ENCODE measurements at regions not wholly inside any gene's neighbourhood (a gene's known extent, or its start where the extent isn't known, plus 50 kb on each side); places are given as distances from the start of the nearest gene placed in this dataset.

DNA sequence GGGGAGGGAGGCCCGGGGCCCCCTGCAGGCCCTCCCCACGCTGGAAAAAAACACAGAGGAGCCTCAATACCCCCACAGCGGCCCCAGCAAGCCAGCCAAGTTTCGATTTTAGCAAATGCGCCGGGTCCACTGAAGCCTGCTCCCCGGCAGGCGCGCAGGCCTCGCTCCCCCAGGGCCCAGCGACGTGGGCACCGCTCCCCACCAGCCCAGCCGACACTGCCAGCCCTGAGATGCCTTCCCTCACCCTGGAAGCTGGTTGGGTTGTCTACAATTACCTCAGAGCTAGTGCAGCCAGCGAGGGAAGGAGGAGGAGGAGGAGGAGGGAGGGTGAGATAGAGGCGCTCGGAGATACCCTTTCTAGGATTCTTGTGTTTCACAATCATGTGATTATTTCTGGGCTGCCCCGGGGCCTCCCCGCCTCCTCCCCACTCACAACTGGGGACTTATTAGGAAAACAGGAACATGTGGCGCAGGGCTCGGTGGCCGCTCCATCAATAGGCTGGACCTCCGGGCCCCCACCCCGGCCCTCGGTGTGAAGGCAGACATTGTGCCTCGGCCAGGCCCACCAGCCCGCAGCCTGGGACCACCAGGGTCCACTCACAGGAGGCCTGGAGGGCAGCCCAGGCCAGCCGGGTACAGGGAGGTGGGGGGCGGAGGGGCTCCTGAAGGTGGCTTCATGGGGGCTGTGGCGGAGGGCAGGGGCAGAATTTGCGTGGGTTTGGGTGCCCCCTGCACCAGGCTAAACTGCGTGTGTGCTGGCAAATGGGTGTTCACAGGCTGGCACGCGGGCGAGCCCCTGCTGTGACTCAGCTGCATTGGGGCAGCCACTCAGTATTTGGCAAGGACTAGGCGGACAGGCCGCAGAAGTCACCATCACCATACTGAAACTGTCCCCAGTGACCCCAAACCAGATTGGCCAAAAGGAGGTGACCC lies 109.9 kb downstream of the NCOR2 start:
- no peak for DNase-seq

DNA sequence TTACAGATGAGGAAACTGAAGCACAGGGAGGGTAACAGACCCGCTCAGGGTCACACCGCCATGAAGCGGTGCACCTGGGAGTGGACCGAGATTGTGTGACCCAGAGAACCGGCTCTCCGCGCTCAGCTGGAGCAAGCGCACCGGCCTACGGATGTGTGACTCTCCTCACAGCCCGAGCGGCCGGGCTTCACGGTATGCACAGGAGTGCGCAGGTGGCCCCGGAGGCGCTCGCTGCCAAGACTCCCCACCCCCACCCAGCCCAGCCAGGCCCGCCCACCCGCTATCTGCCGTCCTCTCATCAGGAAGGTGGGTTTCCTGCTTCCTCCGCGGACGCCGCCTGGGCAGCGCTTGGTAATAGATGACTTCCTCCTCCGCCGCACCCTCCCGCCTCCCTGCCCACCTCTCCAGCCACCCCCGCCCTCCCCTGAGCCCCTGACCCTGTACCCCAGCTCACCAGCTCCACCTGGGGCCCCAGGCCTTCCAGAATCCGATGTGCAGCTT lies 110.7 kb downstream of the NCOR2 start:
- no peak for DNase-seq

DNA sequence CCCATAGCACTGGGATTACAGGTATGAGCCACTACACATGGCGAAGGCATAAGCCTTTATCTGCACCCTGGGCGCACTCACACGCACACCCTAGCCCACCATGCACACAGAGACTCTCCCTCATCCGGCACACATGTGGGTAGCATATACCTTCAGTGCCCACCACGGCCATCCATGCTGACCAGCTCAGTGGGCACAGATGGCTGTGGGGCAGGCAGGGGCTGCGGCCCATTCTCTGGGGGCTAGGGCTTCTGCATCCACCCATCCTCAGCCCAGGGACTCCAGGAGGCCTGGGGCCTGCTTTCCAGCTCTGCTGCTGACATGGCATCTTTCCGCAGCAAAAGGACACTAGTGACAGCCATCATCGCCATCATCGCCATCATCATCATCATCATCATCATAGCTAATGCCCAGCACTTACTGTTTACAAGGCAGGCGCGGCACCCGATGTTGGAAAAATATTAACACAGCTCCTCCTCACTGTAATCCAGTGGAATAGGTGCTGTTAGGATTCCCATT lies 111.2 kb downstream of the NCOR2 start:
- no peak for DNase-seq

DNA sequence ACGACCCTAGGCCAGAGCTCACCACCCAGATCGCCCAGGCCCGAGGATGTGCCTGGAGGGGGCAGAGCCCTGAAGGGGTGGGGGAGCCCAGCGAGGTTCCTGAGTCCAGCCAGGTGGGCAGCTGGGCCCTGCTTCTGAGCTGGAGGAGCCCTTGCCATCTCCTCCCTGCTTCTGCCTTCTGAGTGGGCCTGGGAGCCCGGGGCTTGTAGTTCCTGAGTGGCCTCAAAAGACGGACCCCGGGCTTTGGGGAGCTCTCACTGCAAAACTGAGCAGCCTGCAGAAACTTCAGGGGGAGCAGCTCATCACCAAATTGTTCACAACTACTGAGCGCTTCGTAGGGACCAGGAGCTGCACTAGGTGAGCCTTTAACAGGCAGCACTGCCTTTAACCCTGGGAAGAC lies 112.1 kb downstream of the NCOR2 start:
- no peak for DNase-seq

DNA sequence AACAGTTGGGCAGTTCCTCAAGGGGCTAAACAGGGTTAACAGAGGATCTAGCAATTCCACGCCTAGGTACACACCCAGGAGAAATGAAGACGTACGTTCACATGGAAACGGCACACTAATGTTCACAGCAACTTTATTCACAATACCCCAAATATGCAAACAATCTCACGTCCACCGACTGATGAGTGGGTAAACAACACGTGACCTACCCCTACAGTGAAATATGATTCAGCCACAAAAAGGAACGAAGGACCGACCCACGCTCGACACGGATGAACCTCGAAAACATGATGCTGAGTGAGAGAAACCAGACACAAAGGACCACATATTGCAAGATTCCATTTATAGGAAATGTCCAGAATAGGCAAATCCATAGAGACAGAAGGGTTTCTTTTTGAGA lies 112.7 kb downstream of the NCOR2 start:
- DNase-seq: no peak

DNA sequence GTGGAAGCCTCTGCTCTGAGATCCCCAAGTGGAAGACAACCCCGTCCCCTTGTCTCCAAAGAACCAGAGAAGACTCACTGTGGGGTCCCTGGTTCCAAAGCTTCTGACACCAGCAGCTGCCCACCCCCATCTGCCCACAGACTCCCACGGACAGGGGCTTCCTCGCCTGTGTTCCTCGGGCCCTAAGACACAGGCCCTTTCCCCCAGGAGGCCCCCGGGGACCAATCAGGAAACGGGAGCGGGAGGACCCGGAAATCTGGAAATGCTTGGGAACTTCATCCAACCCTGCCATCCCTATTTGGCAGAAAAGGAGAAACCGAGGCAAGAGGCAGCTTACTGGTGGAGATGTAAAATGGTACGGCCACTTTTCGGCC lies 113.1 kb downstream of the NCOR2 start:
- no peak for DNase-seq

DNA sequence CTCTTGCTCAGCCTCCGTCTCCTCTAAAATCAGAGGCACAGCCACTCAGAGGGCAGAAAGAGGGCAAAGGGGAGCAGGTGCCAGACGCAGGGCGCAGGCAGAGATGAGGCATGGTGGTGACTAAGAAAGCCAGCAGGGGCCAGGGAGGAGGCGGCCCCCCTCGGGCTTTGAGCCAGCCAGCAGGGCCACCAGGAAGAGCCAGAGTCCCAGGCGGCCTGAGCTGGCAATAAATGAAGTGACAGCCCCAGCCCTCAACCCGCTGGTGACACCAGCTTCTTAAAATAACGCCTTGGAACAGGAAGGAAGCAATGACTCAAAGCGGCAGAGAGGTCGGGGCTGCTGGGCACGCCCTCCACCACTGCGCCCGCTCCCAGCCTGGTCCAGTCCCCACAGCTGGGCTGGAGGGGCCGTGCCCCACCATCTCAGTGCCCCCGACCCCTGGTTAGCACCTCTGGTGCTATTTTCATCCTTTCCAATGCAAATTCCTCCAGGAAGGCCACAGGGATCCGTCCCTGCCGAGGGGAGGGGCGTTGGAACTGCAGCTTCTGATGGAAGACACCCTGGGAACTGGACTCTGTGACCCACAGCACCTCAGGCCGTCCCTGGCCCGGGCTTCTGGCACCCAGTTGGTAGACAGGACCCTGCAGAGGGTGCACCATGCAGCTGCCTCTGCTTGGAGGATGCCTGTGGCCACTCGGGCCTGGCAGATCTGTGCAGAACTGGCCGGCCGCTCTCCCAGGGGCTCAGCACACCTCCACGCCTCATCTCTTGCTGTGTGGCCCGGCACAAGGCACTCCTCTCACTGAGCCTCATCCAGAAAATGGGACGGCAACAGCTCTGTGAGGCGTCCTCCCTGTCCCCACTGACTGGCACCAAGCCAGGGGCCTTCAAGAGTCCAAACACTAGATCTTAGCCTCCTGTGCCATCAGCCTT lies 113.7 kb downstream of the NCOR2 start:
- DNase-seq: no peak

DNA sequence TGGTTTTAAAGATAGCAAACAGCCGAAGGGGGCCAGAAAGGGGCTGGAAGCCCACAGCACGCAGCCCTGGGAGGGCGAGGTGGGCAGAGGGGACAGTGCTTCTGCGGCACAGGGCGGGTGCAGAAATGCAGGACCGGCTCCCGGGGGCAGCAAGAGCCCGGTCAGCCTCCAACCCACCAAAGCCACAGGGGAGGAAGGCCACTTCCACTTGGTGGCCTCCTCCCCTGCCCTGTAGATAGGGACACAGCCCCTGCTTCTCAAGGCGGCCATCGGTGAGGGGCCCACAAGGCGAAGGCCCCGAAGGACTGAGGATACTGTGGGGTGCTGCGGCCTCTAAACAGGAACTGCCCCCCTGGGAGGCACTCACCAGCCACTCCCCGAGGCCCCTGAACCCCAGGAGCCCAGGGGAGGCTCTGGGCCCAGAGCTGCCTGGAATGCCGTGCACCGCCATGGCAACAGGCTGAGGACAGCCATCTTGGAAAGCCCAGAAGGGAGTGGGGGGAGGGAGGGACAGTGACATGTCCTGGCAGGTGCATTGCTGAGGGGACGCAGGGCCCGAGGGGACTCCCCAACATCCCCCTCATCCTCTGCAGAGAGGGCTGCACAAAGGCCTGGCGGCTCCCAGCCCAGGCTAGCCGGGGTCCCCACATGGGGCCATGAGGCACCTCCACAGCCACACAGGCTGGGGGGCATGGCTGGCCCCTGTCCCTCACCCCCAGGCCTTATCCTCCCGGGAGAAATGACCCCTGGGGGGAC lies 114.7 kb downstream of the NCOR2 start:
- no peak for DNase-seq

DNA sequence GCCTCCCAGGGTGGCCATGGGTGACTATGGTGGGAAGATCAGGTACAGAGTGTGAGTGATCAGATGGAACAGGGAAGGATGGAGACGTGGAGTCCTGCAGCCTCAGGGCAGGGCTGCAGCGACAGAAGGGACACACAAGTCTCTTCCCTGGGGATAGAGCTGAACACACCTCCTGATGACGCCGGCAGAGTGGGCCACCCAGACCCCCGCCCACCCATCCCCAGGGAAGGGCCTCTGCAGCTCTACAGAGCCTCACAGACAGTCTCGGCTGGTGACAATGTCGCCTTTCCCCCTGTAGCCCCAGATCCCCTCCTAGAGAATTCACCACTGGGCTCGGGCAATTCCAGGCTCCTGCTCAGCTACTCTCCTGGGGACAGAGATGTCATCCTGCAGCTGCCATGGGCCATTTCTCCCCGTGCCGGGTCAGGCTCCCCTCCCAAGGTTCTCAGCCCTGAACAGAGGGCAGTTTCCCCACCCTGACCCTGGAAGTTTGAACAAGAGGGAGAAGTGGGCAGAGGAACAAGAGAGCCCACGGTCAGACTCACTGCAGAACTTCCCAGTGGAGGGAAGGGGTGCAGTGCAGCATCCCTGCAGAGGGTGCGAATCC lies 115.7 kb downstream of the NCOR2 start:
- no peak for DNase-seq

DNA sequence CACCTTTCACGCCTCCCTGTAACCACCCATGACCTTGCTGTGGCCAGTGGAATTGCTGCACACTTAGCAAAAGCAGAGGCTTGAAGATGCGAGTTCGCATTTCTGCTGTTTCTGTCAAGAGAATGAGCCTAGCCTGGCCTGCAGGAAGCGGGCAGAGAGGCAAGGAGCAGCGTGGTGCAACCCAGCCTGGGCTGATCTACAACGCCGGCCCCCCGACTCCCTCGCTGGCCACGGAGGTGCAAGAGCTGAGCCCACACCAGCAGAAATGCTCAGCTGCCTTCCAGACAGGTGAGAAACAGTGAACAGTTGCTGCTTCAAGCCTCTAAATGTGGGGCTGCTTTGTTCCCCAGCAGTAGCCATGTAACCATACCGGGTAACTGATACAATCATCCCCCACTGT lies 116.4 kb downstream of the NCOR2 start:
- DNase-seq: no peak

DNA sequence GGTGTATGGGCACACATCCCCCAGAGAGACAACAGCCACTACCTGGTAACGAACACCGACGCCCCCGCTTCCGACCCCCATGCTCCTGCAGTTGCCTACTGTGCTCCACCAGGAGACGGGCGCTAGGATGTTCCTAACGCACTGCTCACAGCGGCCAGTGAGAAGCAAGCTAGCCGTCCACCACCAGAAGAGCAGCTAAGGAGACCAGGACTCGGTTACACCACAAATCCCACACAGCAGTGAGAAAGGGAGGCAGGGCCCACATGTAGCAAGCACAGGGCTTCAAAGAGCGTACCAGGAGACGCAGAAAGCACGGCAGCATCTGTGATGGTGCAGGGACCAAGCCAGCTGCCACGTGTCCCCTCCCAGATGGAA lies 117.0 kb downstream of the NCOR2 start:
- DNase-seq: no peak

DNA sequence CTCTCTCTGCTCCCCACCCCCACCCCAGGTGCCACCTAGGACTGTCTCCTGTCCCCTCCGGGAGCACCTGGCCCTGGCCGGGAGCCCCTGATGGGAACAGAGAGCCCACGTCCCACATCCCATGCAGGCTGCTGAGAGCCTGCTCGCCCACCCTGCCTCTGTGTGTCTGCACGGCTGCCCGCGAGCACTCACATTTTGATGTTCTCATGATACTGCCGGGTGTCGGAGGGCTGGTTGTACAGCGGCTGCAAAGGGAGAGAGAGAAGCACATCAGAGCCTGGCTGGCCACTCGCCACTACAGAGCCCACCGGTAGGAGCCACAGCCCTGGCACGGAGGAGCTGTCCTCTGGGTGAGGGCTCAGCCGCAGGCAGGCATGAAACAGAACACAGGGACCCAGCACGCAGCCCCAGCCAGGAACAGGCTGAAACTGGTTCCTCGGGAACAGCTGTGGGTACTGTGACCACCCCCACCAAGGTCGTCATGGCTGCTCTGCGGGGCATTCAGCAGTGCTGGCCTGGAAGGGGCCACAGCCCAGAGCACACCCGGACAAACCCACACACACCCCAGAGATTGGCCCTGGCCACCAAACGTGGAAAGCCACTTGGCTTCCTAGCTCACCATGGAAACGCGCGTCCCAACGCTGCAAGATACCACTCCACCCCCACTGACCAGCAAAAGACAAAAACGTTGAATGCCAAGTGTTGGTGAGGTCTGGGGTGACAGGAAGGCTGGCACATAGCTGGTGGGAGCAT lies 117.6 kb downstream of the NCOR2 start:
- no peak for DNase-seq

DNA sequence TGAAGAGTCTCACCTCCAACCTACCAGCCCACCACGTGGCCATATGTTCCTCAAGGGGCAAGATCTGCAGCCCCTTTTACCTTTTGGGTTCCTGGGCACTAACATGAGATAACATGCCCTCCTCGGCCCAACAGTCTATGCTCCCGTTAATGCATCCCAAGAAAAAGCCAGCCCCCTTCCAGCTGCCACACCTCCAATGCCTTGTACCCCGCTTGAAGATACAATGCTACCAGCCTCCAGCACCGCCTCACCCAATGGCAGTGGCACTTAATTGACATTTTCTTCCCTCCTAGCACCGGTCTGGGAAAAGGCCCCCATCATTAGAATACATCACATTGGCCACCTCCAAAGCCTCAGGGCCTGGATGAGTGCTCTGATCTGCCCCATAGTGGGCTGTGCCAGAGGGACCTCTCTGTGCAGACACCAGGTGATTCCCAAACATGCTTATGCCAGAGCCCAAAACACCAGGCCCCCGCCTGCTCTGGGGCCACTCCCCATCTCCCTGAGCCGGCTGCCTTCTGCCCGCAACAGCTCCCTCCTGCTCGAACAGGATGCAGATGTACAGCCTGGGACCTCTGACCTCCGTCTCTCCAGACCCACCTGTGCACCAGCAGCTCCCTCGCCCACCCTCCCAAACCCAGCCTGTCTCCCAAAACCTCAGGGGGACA lies 118.3 kb downstream of the NCOR2 start:
- no peak for DNase-seq

DNA sequence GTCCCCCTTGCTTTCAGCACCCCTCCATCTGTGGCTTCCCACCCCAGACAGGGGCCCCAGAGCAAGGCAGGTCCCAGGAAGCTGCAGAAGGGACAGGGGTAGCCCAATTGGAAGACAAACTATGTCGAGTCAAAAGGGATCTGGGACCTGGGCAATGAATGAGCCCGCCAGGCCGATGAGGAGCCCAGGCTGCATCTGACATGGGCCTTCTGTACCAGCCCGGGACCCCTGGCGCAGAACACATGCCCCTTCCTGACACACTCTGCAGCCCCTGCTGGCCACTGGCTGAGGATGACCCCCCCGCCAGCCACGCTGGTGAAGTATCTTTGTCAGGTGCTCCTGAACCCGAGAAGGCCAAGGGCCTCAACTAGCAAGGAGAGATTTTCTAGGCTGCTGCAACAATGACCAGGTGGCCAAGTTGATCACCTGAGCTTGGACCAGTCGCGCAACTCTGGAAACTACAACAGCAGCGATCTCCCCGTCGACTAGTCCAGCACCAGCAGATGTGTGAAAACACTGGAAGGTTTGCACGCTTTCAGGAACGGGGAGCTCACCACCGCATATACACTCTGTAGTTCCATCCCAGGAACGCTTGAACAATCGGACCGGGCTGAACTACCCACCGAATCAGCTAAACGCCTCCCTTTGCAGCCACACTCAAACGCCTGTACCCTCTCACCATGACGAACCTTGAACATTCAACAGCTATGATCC lies 119.0 kb downstream of the NCOR2 start:
- no peak for DNase-seq

DNA sequence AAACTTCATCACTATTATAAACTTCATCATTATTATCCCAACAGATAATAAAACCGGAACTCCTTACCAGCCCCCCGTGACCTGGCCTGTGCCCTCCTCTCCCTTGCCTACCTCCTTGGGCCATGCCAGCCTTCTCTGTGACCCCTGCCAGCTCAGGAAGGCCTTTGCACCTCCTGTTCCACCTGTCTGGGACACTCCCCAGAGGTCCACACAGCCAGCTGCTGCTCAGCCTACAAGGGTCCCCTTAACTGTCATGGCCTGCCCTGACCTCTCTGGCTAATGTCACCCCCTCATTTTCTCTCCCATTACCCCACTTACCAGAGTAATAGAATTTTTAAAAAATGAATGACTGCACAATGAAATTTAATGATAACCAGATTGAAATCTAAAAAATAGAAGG lies 121.0 kb downstream of the NCOR2 start:
- no peak for DNase-seq

DNA sequence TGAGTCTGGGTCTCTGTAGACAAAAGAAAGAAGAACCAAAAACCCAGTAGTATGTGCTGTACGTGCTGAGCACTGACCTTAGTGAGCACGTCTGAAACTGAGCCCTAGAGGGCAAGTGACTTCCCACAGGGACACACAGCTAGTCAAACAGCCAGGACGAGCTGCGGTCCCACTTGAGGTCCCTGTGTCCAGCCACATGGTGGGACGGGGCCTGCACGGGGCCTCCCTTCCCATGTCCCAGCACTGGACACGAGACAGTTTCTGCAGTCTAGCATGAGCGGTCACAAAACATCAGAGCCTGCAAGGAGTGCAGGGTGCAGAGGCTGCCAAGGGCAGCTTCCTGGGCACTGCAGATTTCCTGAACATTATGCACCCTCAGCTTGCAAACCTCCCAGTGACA lies 121.6 kb downstream of the NCOR2 start:
- DNase-seq: no peak

DNA sequence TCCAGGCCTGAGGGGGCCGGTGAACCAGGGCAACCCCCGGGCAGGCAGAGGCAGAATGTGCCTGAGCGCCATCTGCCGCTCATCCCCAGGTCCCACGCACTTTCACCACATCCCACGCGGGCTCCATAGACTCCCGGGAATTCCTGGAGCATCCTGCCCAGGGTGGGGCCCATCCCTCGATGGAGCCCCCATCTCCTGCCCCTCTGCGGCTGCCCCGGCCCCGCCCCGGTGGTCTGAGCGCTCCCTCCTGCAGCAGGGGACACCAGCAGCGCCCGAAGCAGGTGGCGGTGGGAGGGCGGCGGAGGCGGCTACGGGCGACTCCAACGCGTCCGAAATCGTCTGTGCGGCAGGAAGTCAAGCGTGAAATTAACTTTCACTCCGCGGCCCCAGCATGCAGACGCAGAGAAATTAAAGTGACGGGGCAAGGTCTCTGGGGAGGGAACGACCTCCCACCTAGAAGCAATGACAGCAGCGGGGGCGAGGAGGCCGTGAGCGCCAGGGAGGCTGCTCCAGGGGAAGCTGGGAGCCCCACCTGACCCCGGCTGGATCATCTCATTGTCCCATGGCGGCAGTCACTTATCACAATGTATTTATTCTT lies 122.2 kb downstream of the NCOR2 start:
- no peak for DNase-seq

DNA sequence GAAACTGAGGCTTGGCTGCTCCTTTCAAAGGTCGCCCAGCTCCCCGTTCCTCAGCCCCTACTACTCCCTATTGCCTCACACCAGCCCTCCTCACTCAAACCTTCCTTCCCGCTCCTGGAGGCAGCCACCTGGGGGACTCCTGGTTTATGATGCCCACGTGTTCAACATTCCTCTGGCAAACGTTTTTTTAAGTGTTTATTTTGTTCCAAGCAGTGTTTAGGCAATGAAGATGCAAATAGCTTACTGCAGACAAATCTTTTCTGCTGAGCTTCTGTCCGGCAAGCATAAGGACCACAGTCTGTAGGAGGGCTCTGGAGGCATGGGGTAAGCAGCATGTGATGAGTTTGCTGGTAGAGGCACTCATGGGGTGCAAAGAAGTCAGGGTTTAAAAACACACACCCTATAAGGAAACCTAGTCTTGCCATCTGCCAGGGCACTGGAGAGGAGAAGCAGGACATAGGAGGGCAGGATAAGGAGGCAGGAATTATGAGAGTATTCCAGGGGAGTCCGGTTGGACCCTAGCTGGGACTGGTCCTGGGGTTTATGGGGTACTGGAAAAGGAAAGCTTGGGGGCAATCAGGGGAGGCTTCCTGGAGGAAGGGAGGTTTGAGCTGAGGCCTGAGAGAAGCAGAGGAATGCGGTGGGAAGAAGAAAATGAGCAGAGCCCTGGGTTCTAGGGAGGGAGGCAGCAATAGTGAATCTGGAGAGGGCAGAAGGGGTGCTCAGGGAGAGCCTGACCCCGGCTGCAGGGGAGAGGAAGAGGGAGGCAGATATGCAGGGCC lies 123.3 kb downstream of the NCOR2 start:
- DNase-seq: no peak

All from NCI-H1092 treated with DMSO at 0.1 percent for 48 hours (cell line).